ENCODE measurements at regions not wholly inside any gene's neighbourhood (a gene's known extent, or its start where the extent isn't known, plus 50 kb on each side); places are given as distances from the start of the nearest gene placed in this dataset.
"Not testable (repeated sequence)": the region's sequence is repeated elsewhere in the genome, so short reads cannot be mapped to it uniquely, and the experiment has no call there.

- no peak for TF ChIP-seq EZH2 (IDR thresholded peaks at IDR 0.05; ENCODE audit: borderline replicate concordance, low read length)
- TF ChIP-seq, protein P1, sequence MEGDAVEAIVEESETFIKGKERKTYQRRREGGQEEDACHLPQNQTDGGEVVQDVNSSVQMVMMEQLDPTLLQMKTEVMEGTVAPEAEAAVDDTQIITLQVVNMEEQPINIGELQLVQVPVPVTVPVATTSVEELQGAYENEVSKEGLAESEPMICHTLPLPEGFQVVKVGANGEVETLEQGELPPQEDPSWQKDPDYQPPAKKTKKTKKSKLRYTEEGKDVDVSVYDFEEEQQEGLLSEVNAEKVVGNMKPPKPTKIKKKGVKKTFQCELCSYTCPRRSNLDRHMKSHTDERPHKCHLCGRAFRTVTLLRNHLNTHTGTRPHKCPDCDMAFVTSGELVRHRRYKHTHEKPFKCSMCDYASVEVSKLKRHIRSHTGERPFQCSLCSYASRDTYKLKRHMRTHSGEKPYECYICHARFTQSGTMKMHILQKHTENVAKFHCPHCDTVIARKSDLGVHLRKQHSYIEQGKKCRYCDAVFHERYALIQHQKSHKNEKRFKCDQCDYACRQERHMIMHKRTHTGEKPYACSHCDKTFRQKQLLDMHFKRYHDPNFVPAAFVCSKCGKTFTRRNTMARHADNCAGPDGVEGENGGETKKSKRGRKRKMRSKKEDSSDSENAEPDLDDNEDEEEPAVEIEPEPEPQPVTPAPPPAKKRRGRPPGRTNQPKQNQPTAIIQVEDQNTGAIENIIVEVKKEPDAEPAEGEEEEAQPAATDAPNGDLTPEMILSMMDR (IDR thresholded peaks at IDR 0.05; ENCODE audit: low read length) = peak; percentile 41; the same call in 1 of the 2 replicates
- no peak overlapping the region for H3K4me3 ChIP-seq (ENCODE audit: low read depth, low read length, poor library complexity, severe bottlenecking)
Observed at GRCh38 chr10:80855348-80855971, 317.8 kb downstream of the SH2D4B start.

GRCh38 chr10:80856186-80856585 is 318.5 kb downstream of the SH2D4B start:
- no peak overlapping the region for H2AFZ ChIP-seq (ENCODE audit: low read length)

More at GRCh38 chr10:80855348-80855971, 317.8 kb downstream of the SH2D4B start:
- Histone ChIP-seq H3K79me2 (ENCODE audit: insufficient read depth, low read length) (no peaks in the 10 kb centered on the region), H3K9me2 (ENCODE audit: low read depth, low read length) (no peaks in the 10 kb centered on the region), H3K4me1 (ENCODE audit: insufficient read depth, low read length, severe bottlenecking) (no peaks in the 10 kb centered on the region), H3K36me3 (ENCODE audit: insufficient read depth, low read length) (no peaks in the 10 kb centered on the region), H3K9me3 (ENCODE audit: low read length) (no peaks in the 10 kb centered on the region), H2AFZ (ENCODE audit: low read length) (no peak overlapping the region), H3K27ac (ENCODE audit: low read depth, low read length, poor library complexity, severe bottlenecking) (no peak overlapping the region), H3K9ac (ENCODE audit: low read length) (no peak overlapping the region), H3K27me3 (ENCODE audit: insufficient read depth, low read length) (no peaks in the 10 kb centered on the region), H3F3A (ENCODE audit: insufficient read depth, low read length) (no peaks in the 10 kb centered on the region), H4K20me1 (ENCODE audit: insufficient read depth, low read length) (no peaks in the 10 kb centered on the region), H3K4me2 (ENCODE audit: low read length) (no peak overlapping the region)

DNA sequence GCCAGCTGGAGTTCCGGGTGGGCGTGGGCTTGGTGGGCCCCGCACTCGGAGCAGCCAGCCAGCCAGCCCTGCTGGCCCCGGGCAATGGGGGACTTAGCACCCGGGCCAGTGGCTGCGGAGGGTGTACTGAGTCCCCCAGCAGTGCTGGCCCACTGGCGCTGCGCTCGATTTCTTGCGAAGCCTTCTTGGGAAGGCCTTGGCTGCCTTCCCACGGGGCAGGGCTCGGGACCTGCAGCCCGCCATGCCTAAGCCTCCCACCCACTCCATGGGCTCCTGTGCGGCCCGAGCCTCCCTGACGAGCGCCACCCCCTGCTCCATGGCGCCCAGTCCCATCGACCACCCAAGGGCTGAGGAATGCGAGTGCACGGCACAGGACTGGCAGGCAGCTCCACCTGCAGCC is 321.6 kb downstream of the SH2D4B start:
- not testable (repeated sequence) for H3K36me3 ChIP-seq (ENCODE audit: insufficient read depth, low read length); H2AFZ ChIP-seq (ENCODE audit: low read length); H3K27me3 ChIP-seq (ENCODE audit: insufficient read depth, low read length); H3K4me1 ChIP-seq (ENCODE audit: insufficient read depth, low read length, severe bottlenecking); H3K9me2 ChIP-seq (ENCODE audit: low read depth, low read length); H3K4me2 ChIP-seq (ENCODE audit: low read length); H3K27ac ChIP-seq (ENCODE audit: low read depth, low read length, poor library complexity, severe bottlenecking); H3K9me3 ChIP-seq (ENCODE audit: low read length); H4K20me1 ChIP-seq (ENCODE audit: insufficient read depth, low read length); H3K9ac ChIP-seq (ENCODE audit: low read length); H3F3A ChIP-seq (ENCODE audit: insufficient read depth, low read length); H3K79me2 ChIP-seq (ENCODE audit: insufficient read depth, low read length); H3K4me3 ChIP-seq (ENCODE audit: low read depth, low read length, poor library complexity, severe bottlenecking)

More at GRCh38 chr10:80856186-80856585, 318.5 kb downstream of the SH2D4B start:
- no peaks in the 10 kb centered on the region for H4K20me1 ChIP-seq (ENCODE audit: insufficient read depth, low read length)
- H3K36me3 ChIP-seq (ENCODE audit: insufficient read depth, low read length) = no peaks in the 10 kb centered on the region
- H3K9ac ChIP-seq (ENCODE audit: low read length) = no peak overlapping the region
- no peaks in the 10 kb centered on the region for H3K4me1 ChIP-seq (ENCODE audit: insufficient read depth, low read length, severe bottlenecking)
- H3K9me3 ChIP-seq (ENCODE audit: low read length) = no peaks in the 10 kb centered on the region
- H3K9me2 ChIP-seq (ENCODE audit: low read depth, low read length) = no peaks in the 10 kb centered on the region
- TF ChIP-seq EZH2 (IDR thresholded peaks at IDR 0.05; ENCODE audit: borderline replicate concordance, low read length) = no peak
- TF ChIP-seq, protein P1 (IDR thresholded peaks at IDR 0.05; ENCODE audit: low read length) = no peak
- H3K4me3 ChIP-seq (ENCODE audit: low read depth, low read length, poor library complexity, severe bottlenecking) = no peak overlapping the region
- H3F3A ChIP-seq (ENCODE audit: insufficient read depth, low read length) = no peaks in the 10 kb centered on the region
- H3K79me2 ChIP-seq (ENCODE audit: insufficient read depth, low read length) = no peaks in the 10 kb centered on the region
- no peaks in the 10 kb centered on the region for H3K27me3 ChIP-seq (ENCODE audit: insufficient read depth, low read length)
- no peak overlapping the region for H3K4me2 ChIP-seq (ENCODE audit: low read length)
- no peak overlapping the region for H3K27ac ChIP-seq (ENCODE audit: low read depth, low read length, poor library complexity, severe bottlenecking)

DNA sequence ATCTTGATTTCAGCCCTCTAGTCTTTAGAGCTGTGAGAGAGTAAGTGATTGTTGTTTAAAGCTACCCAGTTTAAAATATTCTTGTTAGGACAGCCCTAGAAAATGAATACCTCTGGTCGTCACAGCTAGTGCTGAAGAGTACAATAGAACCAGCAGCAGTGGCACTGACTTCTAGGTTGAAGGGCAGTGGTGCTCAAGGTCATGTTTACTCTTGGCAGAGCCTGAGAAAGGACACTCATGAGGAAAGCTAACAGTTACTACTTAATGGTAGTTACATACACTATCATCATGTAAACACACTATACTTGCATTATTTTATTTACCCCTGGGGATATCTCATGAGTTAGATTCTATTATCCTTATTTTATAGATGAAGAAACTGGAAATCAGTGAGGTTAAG is 323.0 kb downstream of the SH2D4B start:
- H3K9me2 ChIP-seq (ENCODE audit: low read depth, low read length) = no peaks in the 10 kb centered on the region
- no peak for TF ChIP-seq EZH2 (IDR thresholded peaks at IDR 0.05; ENCODE audit: borderline replicate concordance, low read length)
- TF ChIP-seq, protein P1 (IDR thresholded peaks at IDR 0.05; ENCODE audit: low read length) = no peak
- H3K9ac ChIP-seq (ENCODE audit: low read length) = no peak overlapping the region
- H3K4me3 ChIP-seq (ENCODE audit: low read depth, low read length, poor library complexity, severe bottlenecking) = no peak overlapping the region
- H3K4me1 ChIP-seq (ENCODE audit: insufficient read depth, low read length, severe bottlenecking) = no peaks in the 10 kb centered on the region
- no peak overlapping the region for H3K4me2 ChIP-seq (ENCODE audit: low read length)
- no peaks in the 10 kb centered on the region for H3K36me3 ChIP-seq (ENCODE audit: insufficient read depth, low read length)
- no peaks in the 10 kb centered on the region for H3K79me2 ChIP-seq (ENCODE audit: insufficient read depth, low read length)
- no peak overlapping the region for H3K27ac ChIP-seq (ENCODE audit: low read depth, low read length, poor library complexity, severe bottlenecking)
- H3K9me3 ChIP-seq (ENCODE audit: low read length) = no peaks in the 10 kb centered on the region
- no peaks in the 10 kb centered on the region for H4K20me1 ChIP-seq (ENCODE audit: insufficient read depth, low read length)
- no peaks in the 10 kb centered on the region for H3K27me3 ChIP-seq (ENCODE audit: insufficient read depth, low read length)
- H2AFZ ChIP-seq (ENCODE audit: low read length) = no peak overlapping the region
- H3F3A ChIP-seq (ENCODE audit: insufficient read depth, low read length) = no peaks in the 10 kb centered on the region
